ENCODE measurements at regions not wholly inside any gene's neighbourhood (a gene's known extent, or its start where the extent isn't known, plus 50 kb on each side); places are given as distances from the start of the nearest gene placed in this dataset.

DNA sequence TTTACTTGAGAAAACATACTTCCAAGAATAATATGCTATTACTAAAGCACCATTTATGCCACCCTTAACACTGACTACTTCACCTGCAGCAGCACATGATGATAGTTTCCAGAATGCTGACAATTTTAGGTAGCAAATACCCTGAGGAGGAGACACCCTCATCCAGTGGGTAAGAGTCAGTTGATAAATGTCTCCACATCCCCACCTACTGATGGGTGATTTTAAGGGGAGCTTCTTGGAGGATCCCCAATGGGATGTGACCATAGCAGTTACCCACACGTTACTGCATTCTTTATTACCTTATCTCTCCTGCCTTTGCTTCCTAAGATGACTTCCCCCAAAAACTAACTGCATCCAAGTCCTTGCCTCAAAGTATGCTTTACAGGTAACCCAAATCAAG, 131.2 kb upstream of the SMARCAD1 start:
- TF ChIP-seq EZH2 (IDR thresholded peaks at IDR 0.05; ENCODE audit: insufficient read depth, poor library complexity, severe bottlenecking) (no peak), EZH2phosphoT487 (IDR thresholded peaks at IDR 0.05; ENCODE audit: insufficient read depth, low read depth) (no peak)

Measured in GM23248 (cell line).